GM19238 (cell line): ENCODE measurements at regions not wholly inside any gene's neighbourhood (a gene's known extent, or its start where the extent isn't known, plus 50 kb on each side); places are given as distances from the start of the nearest gene placed in this dataset.

Experiments used
- DNase-seq: peaks from one replicate; pipeline ENCODE4 v3.0.0; 2011; ENCODE audit warnings: low spot score; ENCODE audit not compliant: insufficient read length

- no peak for DNase-seq
These were observed 794.8 kb upstream of the SEL1L start for GRCh38 chr14:82328442-82328841.

- no peak for DNase-seq
These were observed 807.7 kb upstream of the SEL1L start for GRCh38 chr14:82341261-82341810.

GRCh38 chr14:82342596-82342995 lies 808.9 kb upstream of the SEL1L start:
- no peak for DNase-seq

GRCh38 chr14:82345184-82345583 lies 811.5 kb upstream of the SEL1L start:
- DNase-seq: no peak

- no peak for DNase-seq
These were observed 820.5 kb upstream of the SEL1L start for GRCh38 chr14:82354126-82354525.

- DNase-seq: no peak
These were observed 825.5 kb upstream of the SEL1L start for GRCh38 chr14:82359201-82359600.

GRCh38 chr14:82362452-82362851 lies 828.8 kb upstream of the SEL1L start:
- DNase-seq: no peak

- no peak for DNase-seq
These were observed 831.8 kb upstream of the SEL1L start for GRCh38 chr14:82365471-82365870.

- DNase-seq: no peak
These were observed 833.1 kb upstream of the SEL1L start for GRCh38 chr14:82366803-82367202.

- DNase-seq: no peak
These were observed 845.6 kb upstream of the SEL1L start for GRCh38 chr14:82379291-82379690.

- DNase-seq: no peak
These were observed 851.4 kb upstream of the SEL1L start for GRCh38 chr14:82385048-82385447.

- DNase-seq: no peak
These were observed 854.0 kb upstream of the SEL1L start for GRCh38 chr14:82387699-82388098.

- no peak for DNase-seq
These were observed 854.8 kb upstream of the SEL1L start for GRCh38 chr14:82388488-82388887.

GRCh38 chr14:82390586-82390985 lies 856.9 kb upstream of the SEL1L start:
- no peak for DNase-seq

- DNase-seq: no peak
These were observed 861.3 kb upstream of the SEL1L start for GRCh38 chr14:82394916-82395315.

- DNase-seq: no peak
These were observed 864.6 kb upstream of the SEL1L start for GRCh38 chr14:82398256-82398655.

- DNase-seq: no peak
These were observed 870.3 kb upstream of the SEL1L start for GRCh38 chr14:82403987-82404386.

- no peak for DNase-seq
These were observed 876.4 kb upstream of the SEL1L start for GRCh38 chr14:82410064-82410463.

- DNase-seq: no peak
These were observed 877.6 kb upstream of the SEL1L start for GRCh38 chr14:82411298-82411697.

- DNase-seq: no peak
These were observed 878.9 kb upstream of the SEL1L start for GRCh38 chr14:82412545-82412944.

- DNase-seq: no peak
These were observed 881.3 kb upstream of the SEL1L start for GRCh38 chr14:82414853-82415539.

GRCh38 chr14:82419933-82420332 lies 886.3 kb upstream of the SEL1L start:
- DNase-seq: no peak

- no peak for DNase-seq
These were observed 887.2 kb upstream of the SEL1L start for GRCh38 chr14:82420871-82421270.
